GM18508 (cell line): ENCODE measurements at regions not wholly inside any gene's neighbourhood (a gene's known extent, or its start where the extent isn't known, plus 50 kb on each side); places are given as distances from the start of the nearest gene placed in this dataset.
"Not testable (repeated sequence)": the region's sequence is repeated elsewhere in the genome, so short reads cannot be mapped to it uniquely, and the experiment has no call there.

Experiments
- ATAC-seq: cut with Tn5 transposase; IDR thresholded peaks from one replicate; pipeline ENCODE4 v1.9.1; 2021; ENCODE audit warnings: moderate number of reproducible peaks; ENCODE audit not compliant: insufficient read depth, unreplicated experiment

DNA sequence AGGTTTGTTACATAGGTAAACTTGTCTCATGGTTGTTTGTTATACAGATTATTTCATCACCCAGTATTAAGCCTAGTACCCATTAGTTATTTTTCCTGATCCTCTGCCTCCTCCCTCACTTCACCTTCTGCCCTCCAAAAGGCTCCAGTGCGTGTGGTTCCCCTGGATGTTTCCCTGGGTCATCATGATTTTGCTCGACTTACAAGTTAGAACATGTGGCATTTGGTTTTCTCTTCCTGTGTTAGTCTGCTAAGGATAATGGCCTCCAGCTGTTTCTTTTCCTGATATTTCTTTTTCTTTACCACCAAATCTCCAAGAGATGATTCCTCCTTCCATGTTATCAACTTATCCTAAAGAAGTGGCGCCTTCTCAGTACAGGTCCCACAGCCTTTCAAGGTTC, 543.1 kb upstream of the ADGRL3 start:
- no peak for ATAC-seq

- no peak for ATAC-seq
Observed at GRCh38 chr4:60657807-60658206, 542.3 kb upstream of the ADGRL3 start.

- ATAC-seq, result no peak
Observed at GRCh38 chr4:60663769-60664168, 536.4 kb upstream of the ADGRL3 start.

GRCh38 chr4:60682901-60683300, 517.2 kb upstream of the ADGRL3 start:
- no peak for ATAC-seq

DNA sequence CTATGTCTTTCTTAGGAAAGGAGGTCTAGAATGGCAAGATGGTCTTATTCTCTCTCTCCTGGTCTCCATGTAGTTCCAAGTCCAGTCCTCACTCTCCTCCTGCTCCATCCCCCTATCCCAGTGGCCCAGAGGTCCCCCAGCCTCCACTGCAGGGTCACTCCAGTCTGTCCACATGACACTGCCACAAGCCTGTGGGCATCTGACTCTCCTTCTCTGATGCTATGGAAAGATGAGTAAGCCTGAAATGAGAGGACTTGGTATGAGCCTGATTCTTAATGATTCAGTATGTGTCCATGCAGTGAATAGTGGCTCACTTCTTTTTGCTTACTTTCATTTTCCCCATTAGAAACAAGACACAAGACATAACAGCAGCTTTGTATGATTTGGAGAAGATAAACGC, 516.8 kb upstream of the ADGRL3 start:
- no peak for ATAC-seq

- no peak for ATAC-seq
Observed at GRCh38 chr4:60683973-60684372, 516.2 kb upstream of the ADGRL3 start.

- not testable (repeated sequence) for ATAC-seq
Observed at GRCh38 chr4:60696062-60696461, 504.1 kb upstream of the ADGRL3 start.

DNA sequence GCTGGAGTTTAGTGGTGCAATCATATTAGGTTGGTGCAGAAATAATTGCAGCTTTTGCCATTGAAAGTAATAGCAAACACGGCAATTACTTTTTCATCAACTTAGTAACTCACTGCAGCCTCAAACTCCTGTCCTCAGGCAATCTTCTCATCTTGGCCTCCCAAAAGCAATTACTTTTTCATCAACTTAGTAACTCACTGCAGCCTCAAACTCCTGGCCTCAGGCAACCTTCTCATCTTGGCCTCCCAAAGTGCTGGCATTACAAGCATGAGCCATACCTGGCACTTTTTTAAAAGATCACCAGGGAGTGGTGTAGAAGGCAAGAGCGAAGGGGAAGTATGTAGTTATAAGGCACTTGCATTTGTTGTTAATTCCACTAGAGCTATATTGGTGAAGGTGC, 491.1 kb upstream of the ADGRL3 start:
- no peak for ATAC-seq

DNA sequence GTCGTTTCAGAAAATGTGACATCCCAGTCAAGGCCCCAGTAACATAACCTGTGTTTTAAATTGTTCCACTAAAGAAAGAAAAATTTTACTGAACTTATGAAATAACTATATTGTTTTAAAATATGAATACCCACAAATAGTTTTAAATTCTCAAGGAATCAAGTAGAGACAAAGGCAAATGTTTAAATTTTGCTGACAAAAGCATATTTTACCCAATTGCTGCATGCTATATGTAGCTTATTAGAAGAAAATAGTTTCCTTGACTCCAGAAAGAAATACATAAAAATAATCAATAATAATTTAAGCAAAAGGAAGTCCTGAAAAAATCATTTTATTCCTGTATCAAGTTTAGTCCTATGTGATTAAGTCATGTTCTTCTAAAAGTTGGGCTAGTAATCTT, 481.3 kb upstream of the ADGRL3 start:
- no peak for ATAC-seq

DNA sequence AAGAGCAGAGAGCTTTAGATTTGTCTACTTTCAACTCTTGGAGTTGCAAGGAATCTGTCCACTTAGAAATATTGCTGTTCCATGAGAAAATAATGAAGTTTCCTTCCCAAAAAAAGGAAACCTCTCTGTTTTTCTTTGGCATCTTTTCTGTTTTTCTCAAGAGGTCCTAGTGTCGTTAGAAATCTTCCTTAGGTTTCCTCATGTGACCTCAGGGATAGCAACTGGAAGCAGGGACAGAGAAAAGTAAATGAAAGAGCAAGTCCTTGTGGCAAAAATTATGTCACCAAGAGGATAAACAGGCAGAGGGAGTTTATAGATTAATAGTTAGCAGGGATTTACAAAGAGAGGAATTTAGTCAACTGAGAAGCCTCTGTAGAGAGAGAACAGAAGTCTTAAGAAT, 478.4 kb upstream of the ADGRL3 start:
- ATAC-seq, result no peak

DNA sequence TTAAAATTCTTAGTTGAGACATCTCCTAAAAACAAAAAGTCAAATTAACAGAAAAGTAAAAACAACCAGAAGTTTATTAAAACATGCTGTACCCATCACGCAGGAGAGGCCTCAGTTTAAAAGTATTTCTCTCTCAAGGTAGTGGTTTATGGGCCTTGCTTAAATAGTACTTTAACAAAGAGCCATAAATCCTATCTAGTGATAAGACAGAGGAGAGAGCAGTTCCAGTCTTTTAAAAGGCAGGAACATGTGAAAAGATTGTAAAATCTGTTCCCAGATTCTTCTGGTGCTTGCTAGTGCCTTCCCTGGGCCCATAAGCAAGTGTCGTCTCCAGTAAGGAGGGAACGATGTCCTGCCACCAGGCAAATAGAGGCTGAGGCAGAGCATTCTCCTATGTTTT, 476.3 kb upstream of the ADGRL3 start:
- ATAC-seq, result no peak

DNA sequence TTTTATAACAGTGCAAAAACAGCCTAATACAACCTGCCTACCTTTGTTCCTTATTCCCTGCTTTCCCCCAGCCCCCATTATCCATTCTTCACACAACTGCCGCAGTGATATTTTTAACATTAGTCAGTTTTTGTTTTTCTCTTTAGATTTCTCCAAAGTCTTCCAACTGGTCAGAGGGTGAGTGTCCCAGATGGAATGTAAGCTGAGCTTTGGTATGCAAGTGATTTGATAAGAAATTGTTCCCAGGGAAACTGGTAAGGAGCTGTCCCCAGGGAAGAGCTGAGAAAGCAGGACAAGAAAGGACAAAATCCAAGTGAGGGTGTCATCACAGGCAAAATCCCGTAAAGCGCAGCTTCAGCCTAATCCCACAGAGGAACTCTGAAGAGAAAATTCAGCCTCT, 475.5 kb upstream of the ADGRL3 start:
- ATAC-seq, result no peak

DNA sequence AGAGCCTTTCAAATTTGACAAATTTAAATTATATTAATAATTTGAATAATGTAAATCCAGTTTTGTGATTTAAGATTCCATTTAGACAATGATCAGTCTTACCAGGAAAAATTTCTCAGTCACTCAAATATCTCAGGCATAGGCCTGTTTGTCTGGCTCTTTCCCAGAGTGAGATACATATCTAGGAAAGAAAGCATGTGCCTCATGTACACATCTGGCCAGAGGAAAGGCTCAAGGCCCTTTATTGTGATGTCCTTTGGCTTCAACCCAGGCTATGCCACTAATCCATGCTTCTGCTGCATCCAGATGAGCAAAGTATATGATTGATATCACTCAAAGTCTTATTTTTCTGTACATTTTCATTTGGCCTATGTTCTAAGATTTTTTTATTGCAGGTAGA, 473.3 kb upstream of the ADGRL3 start:
- no peak for ATAC-seq

DNA sequence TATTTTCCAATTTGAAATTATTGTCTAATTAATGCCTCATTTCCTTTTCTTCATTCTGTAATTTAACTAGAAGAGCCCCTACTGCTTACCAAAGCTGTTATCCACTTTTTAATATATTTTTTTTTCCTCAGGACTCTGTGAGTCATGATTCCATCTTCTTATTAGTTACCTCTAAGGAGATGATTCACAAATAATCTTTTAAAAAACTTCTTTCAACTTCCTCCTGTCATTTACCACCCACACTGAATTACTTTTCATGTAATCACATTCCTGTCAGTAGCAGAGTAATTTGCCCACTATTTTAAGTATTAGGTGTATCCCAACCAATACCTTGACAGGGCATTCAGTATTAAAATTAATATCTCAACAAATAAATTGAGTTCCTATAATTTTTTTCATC, 470.9 kb upstream of the ADGRL3 start:
- ATAC-seq, result no peak

- ATAC-seq, result not testable (repeated sequence)
Observed at GRCh38 chr4:60729764-60730163, 470.4 kb upstream of the ADGRL3 start.

GRCh38 chr4:60737858-60738257, 462.3 kb upstream of the ADGRL3 start:
- ATAC-seq, result no peak

DNA sequence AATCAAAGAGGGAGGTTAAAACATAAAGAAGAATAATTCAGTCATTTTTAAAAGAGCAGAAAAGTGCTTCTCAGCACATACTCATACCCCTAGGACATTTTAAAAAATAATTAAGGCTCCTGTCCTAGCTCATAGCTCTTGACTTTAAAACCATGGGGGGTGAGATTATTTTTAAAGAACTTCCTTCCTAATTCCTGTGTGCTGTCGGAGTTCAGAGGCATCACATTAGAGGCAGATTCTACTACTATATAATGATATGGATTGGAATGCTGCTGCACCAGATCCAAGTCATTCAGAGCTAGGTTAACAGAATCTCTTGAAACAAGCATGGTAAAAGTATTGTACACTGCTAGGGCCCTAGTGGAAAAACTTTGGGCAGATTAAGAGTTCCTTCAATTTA, 456.5 kb upstream of the ADGRL3 start:
- no peak for ATAC-seq

DNA sequence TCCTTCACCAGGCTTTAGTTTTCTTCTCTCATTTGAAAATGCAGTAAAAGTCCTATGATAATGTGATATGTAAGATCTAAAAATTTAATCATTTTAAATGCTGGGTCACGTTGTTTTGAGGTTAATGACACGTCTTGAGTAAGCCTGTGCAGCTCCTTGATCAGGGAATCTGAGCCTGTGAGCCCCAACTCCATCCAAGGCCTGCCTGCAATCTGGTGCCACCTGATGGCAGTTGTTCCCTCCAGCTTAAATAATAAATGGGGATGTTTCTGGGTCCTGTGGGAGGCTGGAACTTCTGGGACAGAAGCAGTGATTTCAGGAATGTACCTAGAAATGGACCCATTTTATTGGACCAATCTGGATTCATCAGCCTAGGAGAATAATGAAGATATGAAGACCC, 455.4 kb upstream of the ADGRL3 start:
- ATAC-seq, result no peak

GRCh38 chr4:60745800-60746571, 454.1 kb upstream of the ADGRL3 start:
- ATAC-seq, result no peak

- no peak for ATAC-seq
Observed at GRCh38 chr4:60750962-60751361, 449.2 kb upstream of the ADGRL3 start.

GRCh38 chr4:60757986-60758680, 442.0 kb upstream of the ADGRL3 start:
- no peak for ATAC-seq
